ENCODE measurements at regions not wholly inside any gene's neighbourhood (a gene's known extent, or its start where the extent isn't known, plus 50 kb on each side); places are given as distances from the start of the nearest gene placed in this dataset.

- no peaks in the 10 kb centered on the region for H4K20me1 ChIP-seq (ENCODE audit: insufficient read depth)
- no peak overlapping the region for H3K4me2 ChIP-seq
- ChIA-PET POLR2A (ENCODE audit: unreplicated experiment) (no interaction called here), CTCF (no interaction called here)
- TF ChIP-seq EZH2 (IDR thresholded peaks at IDR 0.05; ENCODE audit: low read depth), result no peak
- TF ChIP-seq CTCF (conservative IDR thresholded peaks at IDR 0.05), result no peak
- H3K79me2 ChIP-seq (ENCODE audit: low read depth), result no peaks in the 10 kb centered on the region
- BruUV-seq (replicated peaks), result no TSS peak
- H3K4me1 ChIP-seq (replicated peaks; ENCODE audit: insufficient read depth), result no peaks in the 10 kb centered on the region
- peaks cover 69% of the 10 kb centered on the region for H3K27me3 ChIP-seq (ENCODE audit: insufficient read depth, low read depth)
- no peaks in the 10 kb centered on the region for H3F3A ChIP-seq (ENCODE audit: insufficient read depth, low read depth)
- no peak overlapping the region for H2AFZ ChIP-seq
- no peak for DNase-seq
- H3K9me2 ChIP-seq (ENCODE audit: insufficient read depth), result no peaks in the 10 kb centered on the region
- no peak overlapping the region for H3K4me3 ChIP-seq
- no peaks in the 10 kb centered on the region for H3K36me3 ChIP-seq (ENCODE audit: low read depth)
- H3K27ac ChIP-seq, result no peak overlapping the region
- no peaks in the 10 kb centered on the region for H3K9me3 ChIP-seq (ENCODE audit: insufficient read depth, low read depth)
- intact Hi-C loops (cut with micrococcal nuclease; ENCODE audit: unreplicated experiment), result no loop called here
Observed at GRCh38 chr15:88725305-88726210, 77.7 kb upstream of the ACAN start.

- DNase-seq, result peak in 1 of 2 experiments; percentile 6
- CTCF ChIA-PET, result interaction anchor here (0.6 kb wide), 1 partner anchor 15 kb away, joined by 8 read pairs; no protein-coding TSS in a partner anchor
Observed at GRCh38 chr15:88727439-88727838, 75.8 kb upstream of the ACAN start.

GRCh38 chr15:88729581-88729980 lies 73.7 kb upstream of the ACAN start:
- H3K27ac ChIP-seq, result no peak overlapping the region
- H4K20me1 ChIP-seq (ENCODE audit: insufficient read depth), result no peaks in the 10 kb centered on the region
- no peak for DNase-seq
- no peaks in the 10 kb centered on the region for H3K9me3 ChIP-seq (ENCODE audit: insufficient read depth, low read depth)
- H3K4me3 ChIP-seq, result no peak overlapping the region
- no peaks in the 10 kb centered on the region for H3K4me1 ChIP-seq (replicated peaks; ENCODE audit: insufficient read depth)
- ChIA-PET POLR2A (ENCODE audit: unreplicated experiment) (no interaction called here), CTCF (no interaction called here)
- no peaks in the 10 kb centered on the region for H3F3A ChIP-seq (ENCODE audit: insufficient read depth, low read depth)
- H3K4me2 ChIP-seq, result no peak overlapping the region
- no peaks in the 10 kb centered on the region for H3K36me3 ChIP-seq (ENCODE audit: low read depth)
- H2AFZ ChIP-seq, result no peak overlapping the region
- TF ChIP-seq CTCF (conservative IDR thresholded peaks at IDR 0.05) (no peak), EZH2 (IDR thresholded peaks at IDR 0.05; ENCODE audit: low read depth) (no peak)
- BruUV-seq (replicated peaks), result no TSS peak
- H3K79me2 ChIP-seq (ENCODE audit: low read depth), result no peaks in the 10 kb centered on the region
- intact Hi-C loops (cut with micrococcal nuclease; ENCODE audit: unreplicated experiment), result no loop called here
- H3K9me2 ChIP-seq (ENCODE audit: insufficient read depth), result no peaks in the 10 kb centered on the region
- peaks cover 58% of the 10 kb centered on the region for H3K27me3 ChIP-seq (ENCODE audit: insufficient read depth, low read depth)

More at GRCh38 chr15:88727439-88727838, 75.8 kb upstream of the ACAN start:
- Histone ChIP-seq H3K27me3 (ENCODE audit: insufficient read depth, low read depth) (peaks cover 69% of the 10 kb centered on the region), H3K27ac (no peak overlapping the region), H3K9me2 (ENCODE audit: insufficient read depth) (no peaks in the 10 kb centered on the region), H4K20me1 (ENCODE audit: insufficient read depth) (no peaks in the 10 kb centered on the region), H3F3A (ENCODE audit: insufficient read depth, low read depth) (no peaks in the 10 kb centered on the region), H3K36me3 (ENCODE audit: low read depth) (no peaks in the 10 kb centered on the region), H3K4me2 (no peak overlapping the region), H3K4me1 (replicated peaks; ENCODE audit: insufficient read depth) (no peaks in the 10 kb centered on the region), H3K79me2 (ENCODE audit: low read depth) (no peaks in the 10 kb centered on the region), H3K4me3 (no peak overlapping the region), H3K9me3 (ENCODE audit: insufficient read depth, low read depth) (no peaks in the 10 kb centered on the region), H2AFZ (no peak overlapping the region)
- TF ChIP-seq EZH2 (IDR thresholded peaks at IDR 0.05; ENCODE audit: low read depth) (no peak), CTCF (conservative IDR thresholded peaks at IDR 0.05) (no peak)
- intact Hi-C loops (cut with micrococcal nuclease; ENCODE audit: unreplicated experiment), result no loop called here
- BruUV-seq (replicated peaks), result no TSS peak
- POLR2A ChIA-PET (ENCODE audit: unreplicated experiment), result no interaction called here
